ENCODE measurements at regions not wholly inside any gene's neighbourhood (a gene's known extent, or its start where the extent isn't known, plus 50 kb on each side); places are given as distances from the start of the nearest gene placed in this dataset.

DNA sequence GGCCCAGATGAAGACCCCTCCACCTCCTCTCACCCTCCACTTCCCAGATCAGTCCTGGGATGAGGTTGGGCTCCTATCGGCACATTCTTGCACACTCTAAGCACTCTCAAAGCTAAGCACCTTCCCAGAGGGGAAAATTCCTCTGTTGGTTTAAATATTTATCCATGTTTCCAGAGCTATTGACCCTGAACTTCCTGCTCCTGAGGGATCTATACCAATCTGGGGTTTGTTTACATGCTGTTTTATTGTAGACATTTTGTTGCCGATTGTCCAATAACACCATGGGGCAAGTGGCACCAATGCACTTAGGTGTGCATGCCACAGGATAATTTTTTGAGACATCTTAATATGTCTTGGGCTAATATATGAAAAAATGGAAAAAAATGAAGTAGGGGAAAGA is 476.2 kb downstream of the SLC4A3 start:
- TF ChIP-seq POLR2A (IDR thresholded peaks at IDR 0.05), result no peak
- TF ChIP-seq POLR2AphosphoS5 (IDR thresholded peaks at IDR 0.05), result no peak
- TF ChIP-seq, protein P1, sequence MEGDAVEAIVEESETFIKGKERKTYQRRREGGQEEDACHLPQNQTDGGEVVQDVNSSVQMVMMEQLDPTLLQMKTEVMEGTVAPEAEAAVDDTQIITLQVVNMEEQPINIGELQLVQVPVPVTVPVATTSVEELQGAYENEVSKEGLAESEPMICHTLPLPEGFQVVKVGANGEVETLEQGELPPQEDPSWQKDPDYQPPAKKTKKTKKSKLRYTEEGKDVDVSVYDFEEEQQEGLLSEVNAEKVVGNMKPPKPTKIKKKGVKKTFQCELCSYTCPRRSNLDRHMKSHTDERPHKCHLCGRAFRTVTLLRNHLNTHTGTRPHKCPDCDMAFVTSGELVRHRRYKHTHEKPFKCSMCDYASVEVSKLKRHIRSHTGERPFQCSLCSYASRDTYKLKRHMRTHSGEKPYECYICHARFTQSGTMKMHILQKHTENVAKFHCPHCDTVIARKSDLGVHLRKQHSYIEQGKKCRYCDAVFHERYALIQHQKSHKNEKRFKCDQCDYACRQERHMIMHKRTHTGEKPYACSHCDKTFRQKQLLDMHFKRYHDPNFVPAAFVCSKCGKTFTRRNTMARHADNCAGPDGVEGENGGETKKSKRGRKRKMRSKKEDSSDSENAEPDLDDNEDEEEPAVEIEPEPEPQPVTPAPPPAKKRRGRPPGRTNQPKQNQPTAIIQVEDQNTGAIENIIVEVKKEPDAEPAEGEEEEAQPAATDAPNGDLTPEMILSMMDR (IDR thresholded peaks at IDR 0.05), result no peak
- Histone ChIP-seq H3K27me3 (no peaks in the 10 kb centered on the region), H3K4me1 (no peaks in the 10 kb centered on the region), H3K9me3 (no peaks in the 10 kb centered on the region), H3K27ac (no peak overlapping the region), H3K4me3 (no peak overlapping the region), H3K36me3 (no peaks in the 10 kb centered on the region)
- no peak for DNase-seq (ENCODE audit: low spot score in 2 of 2)
- intact Hi-C loops (cut with DNase I; ENCODE audit: low total_unique reads), result no loop called here

GRCh38 chr2:220104871-220105351 is 477.5 kb downstream of the SLC4A3 start:
- Histone ChIP-seq H3K4me1 (no peaks in the 10 kb centered on the region), H3K27ac (no peak overlapping the region), H3K36me3 (no peaks in the 10 kb centered on the region), H3K27me3 (no peaks in the 10 kb centered on the region), H3K9me3 (no peaks in the 10 kb centered on the region), H3K4me3 (no peak overlapping the region)
- intact Hi-C loops (cut with DNase I; ENCODE audit: low total_unique reads), result no loop called here
- no peak for DNase-seq (ENCODE audit: low spot score in 2 of 2)
- no peak for TF ChIP-seq POLR2AphosphoS5 (IDR thresholded peaks at IDR 0.05)
- TF ChIP-seq POLR2A (IDR thresholded peaks at IDR 0.05), result no peak
- TF ChIP-seq, protein P1 (IDR thresholded peaks at IDR 0.05), result no peak

DNA sequence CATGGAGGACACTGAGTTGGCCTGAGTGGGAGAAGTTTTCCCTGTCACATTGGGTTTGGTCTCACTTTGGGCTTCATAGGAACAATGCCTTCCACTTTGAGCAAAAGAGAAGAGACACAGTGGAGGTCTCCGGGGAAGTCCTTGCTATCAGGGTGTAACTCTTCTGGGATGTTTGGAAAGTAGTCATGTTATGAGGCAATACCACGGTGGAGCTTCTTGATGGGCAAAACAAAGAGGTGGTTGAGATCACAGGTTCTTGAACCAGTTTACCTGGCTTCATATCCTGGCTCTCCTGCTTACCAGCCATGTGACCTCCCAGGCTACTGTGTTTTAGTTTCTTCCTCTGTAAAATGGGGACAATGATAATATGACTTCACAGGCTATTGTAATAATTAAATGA is 478.6 kb downstream of the SLC4A3 start:
- H3K4me1 ChIP-seq, result no peaks in the 10 kb centered on the region
- TF ChIP-seq POLR2AphosphoS5 (IDR thresholded peaks at IDR 0.05) (no peak), POLR2A (IDR thresholded peaks at IDR 0.05) (no peak)
- TF ChIP-seq, protein P1 (IDR thresholded peaks at IDR 0.05), result no peak
- H3K4me3 ChIP-seq, result no peak overlapping the region
- H3K36me3 ChIP-seq, result no peaks in the 10 kb centered on the region
- no peaks in the 10 kb centered on the region for H3K27me3 ChIP-seq
- H3K9me3 ChIP-seq, result no peaks in the 10 kb centered on the region
- H3K27ac ChIP-seq, result no peak overlapping the region
- intact Hi-C loops (cut with DNase I; ENCODE audit: low total_unique reads), result no loop called here
- no peak for DNase-seq (ENCODE audit: low spot score in 2 of 2)

- Histone ChIP-seq H3K9me3 (no peaks in the 10 kb centered on the region), H3K4me3 (no peak overlapping the region), H3K36me3 (no peaks in the 10 kb centered on the region), H3K27me3 (no peaks in the 10 kb centered on the region), H3K4me1 (no peaks in the 10 kb centered on the region), H3K27ac (no peak overlapping the region)
- TF ChIP-seq POLR2A (IDR thresholded peaks at IDR 0.05) (no peak), POLR2AphosphoS5 (IDR thresholded peaks at IDR 0.05) (no peak)
- intact Hi-C loops (cut with DNase I; ENCODE audit: low total_unique reads), result no loop called here
- no peak for DNase-seq (ENCODE audit: low spot score in 2 of 2)
These were observed 480.0 kb downstream of the SLC4A3 start for GRCh38 chr2:220107380-220107791.

GRCh38 chr2:220114443-220114842 is 487.0 kb downstream of the SLC4A3 start:
- no peaks in the 10 kb centered on the region for H3K27me3 ChIP-seq
- no peak for DNase-seq (ENCODE audit: low spot score in 2 of 2)
- H3K4me1 ChIP-seq, result no peaks in the 10 kb centered on the region
- no peaks in the 10 kb centered on the region for H3K36me3 ChIP-seq
- no peak overlapping the region for H3K4me3 ChIP-seq
- no peaks in the 10 kb centered on the region for H3K9me3 ChIP-seq
- intact Hi-C loops (cut with DNase I; ENCODE audit: low total_unique reads), result no loop called here
- no peak overlapping the region for H3K27ac ChIP-seq
- TF ChIP-seq POLR2A (IDR thresholded peaks at IDR 0.05) (no peak), POLR2AphosphoS5 (IDR thresholded peaks at IDR 0.05) (no peak)
- TF ChIP-seq, protein P1 (IDR thresholded peaks at IDR 0.05), result no peak

DNA sequence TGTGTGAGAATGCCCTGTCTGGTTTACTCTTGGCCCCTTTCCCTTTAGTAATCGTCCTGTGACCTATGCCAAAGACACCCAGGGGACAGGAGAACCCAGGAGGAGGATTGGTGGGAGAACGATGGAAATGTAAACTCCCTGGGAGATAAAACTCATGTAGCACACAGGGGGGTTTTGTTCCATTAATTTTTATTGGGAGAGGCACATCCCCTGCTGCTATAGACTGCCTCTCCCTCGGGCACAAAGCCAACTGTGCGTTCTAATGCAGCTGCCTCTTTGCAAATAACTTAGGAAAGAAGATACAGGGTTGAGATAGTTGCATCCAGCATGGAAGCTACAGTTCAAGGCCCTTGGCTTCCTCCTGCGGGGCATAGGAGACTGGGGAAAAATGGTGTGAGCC is 489.6 kb downstream of the SLC4A3 start:
- no peak for TF ChIP-seq POLR2AphosphoS5 (IDR thresholded peaks at IDR 0.05)
- TF ChIP-seq, protein P1 (IDR thresholded peaks at IDR 0.05), result no peak
- TF ChIP-seq POLR2A (IDR thresholded peaks at IDR 0.05), result no peak
- no peaks in the 10 kb centered on the region for H3K9me3 ChIP-seq
- H3K4me3 ChIP-seq, result no peak overlapping the region
- no peaks in the 10 kb centered on the region for H3K4me1 ChIP-seq
- intact Hi-C loops (cut with DNase I; ENCODE audit: low total_unique reads), result no loop called here
- no peaks in the 10 kb centered on the region for H3K36me3 ChIP-seq
- H3K27ac ChIP-seq, result no peak overlapping the region
- no peak for DNase-seq (ENCODE audit: low spot score in 2 of 2)
- no peaks in the 10 kb centered on the region for H3K27me3 ChIP-seq

All from breast epithelium (tissue), 4 donors.